H1 (cell line): ENCODE measurements at regions not wholly inside any gene's neighbourhood (a gene's known extent, or its start where the extent isn't known, plus 50 kb on each side); places are given as distances from the start of the nearest gene placed in this dataset.

Experiments used
- CTCF ChIA-PET: fragments of 300-600 bp; sonication (Branson Sonifier 250); formaldehyde crosslinking; loops from one replicate; lab custom pipeline; 2021; ENCODE audit not compliant: partially characterized antibody; lab: Charles Lee
- POLR2A ChIA-PET: fragments of 300-600 bp; sonication (Branson Sonifier 250); formaldehyde crosslinking; loops from one replicate; lab custom pipeline; 2021; ENCODE audit warnings: inconsistent platforms; ENCODE audit not compliant: partially characterized antibody; lab: Charles Lee
- DNase-seq, 2 experiments: peaks; one replicate each; pipeline versions ENCODE4 v3.0.0 to v3.0.0-alpha.2; 2010 to 2022; ENCODE audit warnings: low spot score in 2 of 2, low read depth in 1 of 2, mixed read lengths in 1 of 2
- FAIRE-seq: peaks from 2 replicates; lab custom pipeline; 2011; peaks lifted over from hg19 to GRCh38; lab: Jason Lieb, UNC
- H2AFZ ChIP-seq: 2 replicates; pipeline ENCODE4 v1.8.1; 2012; ENCODE audit warnings: low read length, inconsistent platforms
- H2AK5ac ChIP-seq: 2 replicates; pipeline ENCODE4 v1.6.1; 2013; ENCODE audit warnings: low read depth, low read length
- H2BK120ac ChIP-seq: replicated peaks from 2 replicates; pipeline ENCODE3; 2013; ENCODE audit warnings: low read depth, low read length, inconsistent platforms
- H2BK12ac ChIP-seq: 2 replicates; pipeline ENCODE4 v1.6.1; 2013; ENCODE audit warnings: low read depth, low read length
- H2BK15ac ChIP-seq: 2 replicates; pipeline ENCODE4 v1.6.1; 2013; ENCODE audit warnings: low read length
- H2BK20ac ChIP-seq: 2 replicates; pipeline ENCODE4 v1.6.1; 2013; ENCODE audit warnings: low read length
- H2BK5ac ChIP-seq: 2 replicates; pipeline ENCODE4 v1.6.1; 2013; ENCODE audit warnings: low read depth, low read length
- H3K14ac ChIP-seq: 2 replicates; pipeline ENCODE4 v1.6.1; 2013; ENCODE audit warnings: inconsistent platforms; ENCODE audit not compliant: insufficient read length
- H3K18ac ChIP-seq: 2 replicates; pipeline ENCODE4 v1.6.1; 2013; ENCODE audit warnings: low read length; ENCODE audit errors: extremely low read depth
- H3K23ac ChIP-seq: 2 replicates; pipeline ENCODE4 v1.6.1; 2013; ENCODE audit warnings: inconsistent platforms; ENCODE audit not compliant: insufficient read length
- H3K23me2 ChIP-seq: 2 replicates; pipeline ENCODE4 v1.6.1; 2013; ENCODE audit warnings: low read depth, low read length
- H3K27ac ChIP-seq: 2 replicates; pipeline ENCODE4 v1.6.1; 2011; ENCODE audit warnings: low read depth, low read length, inconsistent platforms
- H3K27me3 ChIP-seq, 4 experiments: replicated peaks in 1 of 4; 1 replicate in 1 of 4; 2 replicates in 3 of 4; pipeline versions ENCODE4 v1.6.1 to v1.8.1; 2011 to 2013; ENCODE audit warnings: low read length in 3 of 4, mild to moderate bottlenecking in 3 of 4, inconsistent platforms in 2 of 4, mixed read lengths in 2 of 4, moderate library complexity in 1 of 4; ENCODE audit not compliant: control insufficient read depth in 3 of 4, insufficient read depth in 3 of 4; ENCODE audit errors: extremely low read depth in 1 of 4
- H3K36me3 ChIP-seq, 4 experiments: 2 replicates each; pipeline versions ENCODE4 v1.6.1 to v1.8.1; 2011 to 2013; ENCODE audit warnings: mild to moderate bottlenecking in 4 of 4, low read length in 3 of 4, moderate library complexity in 2 of 4, control low read depth in 1 of 4, inconsistent platforms in 1 of 4; ENCODE audit not compliant: insufficient read depth in 4 of 4, control insufficient read depth in 2 of 4
- H3K4ac ChIP-seq: replicated peaks from 2 replicates; pipeline ENCODE3; 2013; ENCODE audit warnings: low read length, low read depth, mixed read lengths, inconsistent platforms; ENCODE audit not compliant: insufficient read length
- H3K4me1 ChIP-seq, 4 experiments: replicated peaks in 1 of 4; 1 replicate in 1 of 4; 2 replicates in 3 of 4; pipeline versions ENCODE4 v1.6.1 to v1.8.1; 2011 to 2013; ENCODE audit warnings: low read length in 3 of 4, inconsistent platforms in 2 of 4, mixed read lengths in 1 of 4; ENCODE audit not compliant: insufficient read depth in 4 of 4, control insufficient read depth in 3 of 4
- H3K4me2 ChIP-seq, 2 experiments: 2 replicates each; pipeline versions ENCODE4 v1.6.1 to v1.8.1; 2011 to 2013; ENCODE audit warnings: low read depth in 2 of 2, low read length in 2 of 2, control low read depth in 1 of 2, inconsistent platforms in 1 of 2, mild to moderate bottlenecking in 1 of 2; ENCODE audit not compliant: insufficient read depth in 1 of 2
- H3K4me3 ChIP-seq, 4 experiments: fragments of 200-600, 300-600 bp in 1 of 4; sonication (generic), shearing (Covaris generic), sonication (Bioruptor Twin) in 1 of 4; 2 replicates each; pipeline versions ENCODE4 v1.5.1 to v1.8.1; 2011 to 2016; ENCODE audit warnings: low read length in 4 of 4, low read depth in 3 of 4, control low read depth in 2 of 4, inconsistent platforms in 2 of 4, mild to moderate bottlenecking in 2 of 4, mixed read lengths in 1 of 4, moderate library complexity in 1 of 4; ENCODE audit not compliant: insufficient read depth in 2 of 4; ENCODE audit errors: extremely low read depth in 1 of 4
- H3K56ac ChIP-seq: replicated peaks from 2 replicates; pipeline ENCODE3; 2013; ENCODE audit warnings: low read depth, mild to moderate bottlenecking, mixed read lengths, low read length, inconsistent platforms; ENCODE audit not compliant: insufficient read length
- H3K79me1 ChIP-seq: 2 replicates; pipeline ENCODE4 v1.6.1; 2013; ENCODE audit warnings: low read depth, low read length, control low read depth
- H3K79me2 ChIP-seq, 2 experiments: 2 replicates each; pipeline versions ENCODE4 v1.6.1 to v1.8.1; 2012 to 2013; ENCODE audit warnings: low read length in 2 of 2, mild to moderate bottlenecking in 2 of 2, inconsistent platforms in 1 of 2; ENCODE audit not compliant: insufficient read depth in 2 of 2, control insufficient read depth in 1 of 2
- H3K9ac ChIP-seq, 4 experiments: replicated peaks in 1 of 4; 1 replicate in 1 of 4; 2 replicates in 3 of 4; pipeline versions ENCODE4 v1.6.1 to v1.8.1; 2011 to 2013; ENCODE audit warnings: low read depth in 3 of 4, low read length in 3 of 4, control low read depth in 2 of 4, mild to moderate bottlenecking in 2 of 4, moderate library complexity in 2 of 4, inconsistent platforms in 1 of 4; ENCODE audit errors: extremely low read depth in 1 of 4
- H3K9me3 ChIP-seq, 2 experiments: 2 replicates each; pipeline versions ENCODE4 v1.6.1 to v1.8.1; 2012 to 2013; ENCODE audit warnings: mild to moderate bottlenecking in 2 of 2, moderate library complexity in 2 of 2, control low read depth in 1 of 2, inconsistent platforms in 1 of 2, low read depth in 1 of 2, low read length in 1 of 2, mixed read lengths in 1 of 2; ENCODE audit not compliant: insufficient read depth in 2 of 2
- H4K20me1 ChIP-seq, 2 experiments: replicated peaks in 1 of 2; 2 replicates each; pipeline versions ENCODE3 to v1.8.1; 2011 to 2013; ENCODE audit warnings: inconsistent platforms in 2 of 2, low read length in 2 of 2, mild to moderate bottlenecking in 1 of 2; ENCODE audit not compliant: insufficient read depth in 2 of 2, control insufficient read depth in 1 of 2
- H4K5ac ChIP-seq: 2 replicates; pipeline ENCODE4 v1.6.1; 2013; ENCODE audit warnings: low read length, low read depth, mixed read lengths, inconsistent platforms; ENCODE audit not compliant: insufficient read length
- H4K8ac ChIP-seq: 2 replicates; pipeline ENCODE4 v1.8.0; 2013; ENCODE audit warnings: mild to moderate bottlenecking, moderate library complexity, low read length, inconsistent platforms; ENCODE audit not compliant: insufficient read depth; ENCODE audit errors: extremely low read depth
- H4K91ac ChIP-seq: replicated peaks from 2 replicates; pipeline ENCODE3; 2013; ENCODE audit warnings: low read length, mixed read lengths, inconsistent platforms; ENCODE audit not compliant: insufficient read length
- BCL11A ChIP-seq, 2 experiments: IDR thresholded peaks; one replicate each; pipeline ENCODE4 v1.6.1; 2011; ENCODE audit warnings: low read depth in 2 of 2, low read length in 2 of 2, mild to moderate bottlenecking in 2 of 2
- CEBPB ChIP-seq: IDR thresholded peaks from 2 replicates; pipeline ENCODE4 v1.6.1; 2012; ENCODE audit warnings: low read depth, low read length
- CHD2 ChIP-seq: IDR thresholded peaks from 2 replicates; pipeline ENCODE4 v1.6.1; 2012; ENCODE audit warnings: low read length, improper control_type of control experiment
- EZH2 ChIP-seq: fragments of 200-600 bp; sonication (generic); IDR thresholded peaks from 2 replicates; pipeline ENCODE4 v1.7.1; 2012; ENCODE audit warnings: low read depth, mild to moderate bottlenecking, moderate library complexity, low read length, inconsistent platforms; ENCODE audit not compliant: severe bottlenecking
- JUND ChIP-seq: IDR thresholded peaks from 2 replicates; pipeline ENCODE4 v1.6.1; 2011; ENCODE audit warnings: mild to moderate bottlenecking, improper control_type of control experiment, low read length
- KDM4A ChIP-seq: IDR thresholded peaks from one replicate; pipeline ENCODE4 v1.7.1; 2012; ENCODE audit warnings: low read depth, mild to moderate bottlenecking, moderate library complexity, low read length, inconsistent platforms; ENCODE audit not compliant: severe bottlenecking
- RNF2 ChIP-seq: fragments of 200-900, 300-1000 bp; sonication (generic); IDR thresholded peaks from 2 replicates; pipeline ENCODE4 v1.7.1; 2016; ENCODE audit warnings: borderline replicate concordance, low read depth, mild to moderate bottlenecking, antibody characterized with exemption, low read length; ENCODE audit not compliant: poor library complexity, severe bottlenecking; ENCODE audit errors: missing control alignments
- SP4 ChIP-seq: IDR thresholded peaks from 2 replicates; pipeline ENCODE4 v1.6.1; 2012; ENCODE audit warnings: low read length, inconsistent platforms
- TAF1 ChIP-seq: IDR thresholded peaks from 2 replicates; pipeline ENCODE4 v1.6.1; 2011; ENCODE audit warnings: mild to moderate bottlenecking, low read depth, low read length
- TBP ChIP-seq: IDR thresholded peaks from 2 replicates; pipeline ENCODE4 v1.6.1; 2011; ENCODE audit warnings: low read depth, low read length, improper control_type of control experiment
- YY1 ChIP-seq: IDR thresholded peaks from 2 replicates; pipeline ENCODE4 v1.6.1; 2011; ENCODE audit warnings: low read depth, mild to moderate bottlenecking, low read length
- ZNF274 ChIP-seq: IDR thresholded peaks from 2 replicates; pipeline ENCODE4 v1.7.0; 2012; ENCODE audit warnings: low read length, borderline replicate concordance; ENCODE audit errors: extremely low read depth
- WGBS, 2 experiments: shearing (Covaris generic) in 1 of 2; methylation state at CpG; one replicate each; pipeline versions ENCODE4 v1.1.6 to v1.1.7; 2013 to 2015; ENCODE audit warnings: low lambda C conversion rate in 2 of 2, mixed read lengths in 2 of 2, inconsistent platforms in 1 of 2, low coverage in 1 of 2, missing lambda C conversion rate in 1 of 2; ENCODE audit not compliant: insufficient replicate concordance in 2 of 2, insufficient coverage in 1 of 2, insufficient read length in 1 of 2; ENCODE audit errors: extremely low coverage in 1 of 2, missing lambda C conversion rate in 1 of 2; 5-methylcytosine and 5-hydroxymethylcytosine counted together
- TF ChIP-seq, protein P1 (sequence below): IDR thresholded peaks from 2 replicates; pipeline ENCODE4 v1.6.1; 2012; ENCODE audit warnings: low read length, inconsistent platforms

GRCh38 chr1:78319603-78320002 is 171.2 kb upstream of the PTGFR start:
- CTCF ChIA-PET, result interaction anchor here (3.1 kb wide), 1 partner anchor 14 kb away, joined by 24 read pairs; no protein-coding TSS in a partner anchor
- Histone ChIP-seq H3K14ac (no peak overlapping the region), H3K4ac (no peak overlapping the region), H4K8ac (no peak overlapping the region), H3K18ac (no peak overlapping the region), H3K9me3 (no peaks in the 10 kb centered on the region), H3K36me3 (no peaks in the 10 kb centered on the region), H2AFZ (no peak overlapping the region), H4K5ac (no peak overlapping the region), H2BK15ac (no peak overlapping the region), H3K23me2 (no peaks in the 10 kb centered on the region), H3K4me3 (no peak overlapping the region), H4K91ac (no peak overlapping the region), H3K4me2 (no peak overlapping the region), H2BK20ac (no peak overlapping the region), H2BK120ac (no peak overlapping the region), H4K20me1 (no peaks in the 10 kb centered on the region), H3K27ac (no peak overlapping the region), H3K79me1 (no peaks in the 10 kb centered on the region), H3K56ac (no peak overlapping the region), H3K27me3 (peaks cover 0 to 1% (median 0%) of the 10 kb centered on the region in 4 experiments; a peak in 1 of 7 replicates), H3K79me2 (no peaks in the 10 kb centered on the region), H2BK12ac (no peak overlapping the region), H3K4me1 (no peaks in the 10 kb centered on the region), H3K9ac (no peak overlapping the region), H3K23ac (no peak overlapping the region), H2AK5ac (no peak overlapping the region), H2BK5ac (no peak overlapping the region)
- FAIRE-seq (no peak), DNase-seq (no peak)
- POLR2A ChIA-PET, result interaction anchor here (0.6 kb wide), 1 partner anchor 346 kb away, joined by 3 read pairs; no protein-coding TSS in a partner anchor
- 91% methylated on average over 2 of the region's 2 CpGs; no CpG with 5 or more reads in 1 of the 2 experiments for WGBS, 2 experiments
- TF ChIP-seq TAF1 (no peak), RNF2 (no peak), CHD2 (no peak), SP4 (no peak), BCL11A (IDR thresholded peaks at IDR 0.05; ENCODE audit: low read depth in 2 of 2, low read length in 2 of 2) (no peak), KDM4A (no peak), ZNF274 (no peak), EZH2 (no peak), CEBPB (no peak), YY1 (no peak), JUND (no peak), TBP (no peak)
- TF ChIP-seq, protein P1, sequence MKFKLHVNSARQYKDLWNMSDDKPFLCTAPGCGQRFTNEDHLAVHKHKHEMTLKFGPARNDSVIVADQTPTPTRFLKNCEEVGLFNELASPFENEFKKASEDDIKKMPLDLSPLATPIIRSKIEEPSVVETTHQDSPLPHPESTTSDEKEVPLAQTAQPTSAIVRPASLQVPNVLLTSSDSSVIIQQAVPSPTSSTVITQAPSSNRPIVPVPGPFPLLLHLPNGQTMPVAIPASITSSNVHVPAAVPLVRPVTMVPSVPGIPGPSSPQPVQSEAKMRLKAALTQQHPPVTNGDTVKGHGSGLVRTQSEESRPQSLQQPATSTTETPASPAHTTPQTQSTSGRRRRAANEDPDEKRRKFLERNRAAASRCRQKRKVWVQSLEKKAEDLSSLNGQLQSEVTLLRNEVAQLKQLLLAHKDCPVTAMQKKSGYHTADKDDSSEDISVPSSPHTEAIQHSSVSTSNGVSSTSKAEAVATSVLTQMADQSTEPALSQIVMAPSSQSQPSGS, result no peak
